ENCODE measurements at regions not wholly inside any gene's neighbourhood (a gene's known extent, or its start where the extent isn't known, plus 50 kb on each side); places are given as distances from the start of the nearest gene placed in this dataset.

DNA sequence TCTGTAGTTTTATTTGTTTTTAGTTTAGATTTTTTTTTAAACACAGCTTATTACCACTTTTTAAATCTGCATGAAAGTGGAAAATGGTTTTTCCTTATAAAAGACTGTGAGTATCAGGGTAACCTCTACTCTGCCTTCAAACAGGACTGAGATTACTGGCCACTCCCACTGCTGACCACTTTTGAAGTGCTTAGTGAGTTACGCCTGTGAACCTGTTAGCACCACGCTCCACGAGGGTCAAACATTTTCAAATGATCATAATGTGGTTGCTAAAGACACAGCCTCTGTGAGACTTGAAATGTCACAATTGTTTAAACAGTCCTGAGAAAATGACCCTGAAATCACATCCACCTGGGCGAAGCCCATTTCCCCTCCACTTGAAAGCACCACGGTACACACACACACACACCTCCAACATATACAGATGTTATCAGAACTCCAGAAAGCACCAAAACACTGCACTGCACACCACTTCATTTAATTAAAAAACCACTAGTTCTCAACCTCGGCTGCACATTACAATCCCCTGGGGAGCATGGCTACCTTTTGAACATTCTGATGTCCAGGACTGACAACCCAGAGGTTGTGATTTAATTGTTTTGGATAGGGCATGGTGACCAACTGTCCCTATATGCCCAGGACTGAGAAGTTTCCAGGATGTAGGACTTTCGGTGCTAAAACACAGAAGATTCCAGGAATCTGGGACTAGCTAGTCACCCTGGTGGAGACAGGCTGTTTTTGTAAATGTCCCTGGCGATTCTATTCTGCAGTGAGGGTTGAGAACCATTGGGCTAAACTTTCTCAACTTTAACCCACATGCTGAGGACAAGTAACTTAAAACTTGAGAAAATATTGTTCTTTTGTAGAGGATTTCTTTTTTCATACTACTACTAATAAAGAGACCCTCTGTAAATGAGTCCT lies 176.4 kb upstream of the MYLIP start:
- TF ChIP-seq CTCF (IDR thresholded peaks at IDR 0.05) (no peak), POLR2A (IDR thresholded peaks at IDR 0.05) (no peak)

Measured in ovary (tissue), 3 donors.